ENCODE measurements at regions not wholly inside any gene's neighbourhood (a gene's known extent, or its start where the extent isn't known, plus 50 kb on each side); places are given as distances from the start of the nearest gene placed in this dataset.

DNA sequence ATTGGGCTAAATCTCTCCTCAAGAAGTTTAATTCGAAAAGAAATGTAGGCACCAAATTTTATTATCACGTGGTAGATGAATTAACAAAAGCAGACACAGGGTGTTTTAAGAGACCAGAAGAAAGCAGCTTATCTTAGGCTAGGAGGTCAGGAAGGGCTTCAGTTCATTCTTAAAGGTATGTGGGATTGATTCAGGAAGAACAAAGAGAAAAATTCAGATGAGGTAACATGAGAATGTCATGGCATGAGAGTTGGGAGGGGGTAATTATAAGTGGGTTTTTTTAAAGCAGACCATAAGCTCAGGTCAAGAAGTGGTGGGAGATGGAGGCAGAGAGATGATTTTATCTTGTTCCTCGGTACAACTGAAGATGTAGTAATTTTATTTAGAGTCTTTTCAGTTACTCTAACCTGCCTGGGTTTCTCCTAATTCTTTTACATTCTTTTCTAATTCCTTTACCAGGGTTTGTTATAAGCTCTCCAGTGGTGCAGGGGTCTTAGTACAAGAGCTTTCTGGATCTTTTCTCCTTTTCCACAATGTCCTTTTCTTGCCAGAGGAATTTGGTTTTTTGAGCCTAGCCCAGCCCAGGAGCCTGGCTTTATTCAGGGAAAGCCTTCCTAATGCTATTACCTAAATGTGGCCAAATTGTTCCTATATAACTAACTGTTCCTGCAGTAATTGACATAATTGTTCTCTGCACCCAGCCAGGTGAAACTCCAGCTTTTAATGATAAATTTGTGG, 474.1 kb upstream of the BTBD3 start:
- Histone ChIP-seq H3K27ac (no peak overlapping the region), H3K4me3 (ENCODE audit: low read depth, low read length) (no peak overlapping the region), H3K36me3 (replicated peaks) (no peaks in the 10 kb centered on the region), H3K27me3 (replicated peaks) (no peaks in the 10 kb centered on the region)
- no peak for DNase-seq
- in situ Hi-C loops (cut with HindIII; ENCODE audit: low pct_ligation_motif_present, low sequenced_read_pairs): no loop called here
- TF ChIP-seq, protein P1, sequence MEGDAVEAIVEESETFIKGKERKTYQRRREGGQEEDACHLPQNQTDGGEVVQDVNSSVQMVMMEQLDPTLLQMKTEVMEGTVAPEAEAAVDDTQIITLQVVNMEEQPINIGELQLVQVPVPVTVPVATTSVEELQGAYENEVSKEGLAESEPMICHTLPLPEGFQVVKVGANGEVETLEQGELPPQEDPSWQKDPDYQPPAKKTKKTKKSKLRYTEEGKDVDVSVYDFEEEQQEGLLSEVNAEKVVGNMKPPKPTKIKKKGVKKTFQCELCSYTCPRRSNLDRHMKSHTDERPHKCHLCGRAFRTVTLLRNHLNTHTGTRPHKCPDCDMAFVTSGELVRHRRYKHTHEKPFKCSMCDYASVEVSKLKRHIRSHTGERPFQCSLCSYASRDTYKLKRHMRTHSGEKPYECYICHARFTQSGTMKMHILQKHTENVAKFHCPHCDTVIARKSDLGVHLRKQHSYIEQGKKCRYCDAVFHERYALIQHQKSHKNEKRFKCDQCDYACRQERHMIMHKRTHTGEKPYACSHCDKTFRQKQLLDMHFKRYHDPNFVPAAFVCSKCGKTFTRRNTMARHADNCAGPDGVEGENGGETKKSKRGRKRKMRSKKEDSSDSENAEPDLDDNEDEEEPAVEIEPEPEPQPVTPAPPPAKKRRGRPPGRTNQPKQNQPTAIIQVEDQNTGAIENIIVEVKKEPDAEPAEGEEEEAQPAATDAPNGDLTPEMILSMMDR (IDR thresholded peaks at IDR 0.05; ENCODE audit: low read depth, low read length, missing control alignments): no peak

DNA sequence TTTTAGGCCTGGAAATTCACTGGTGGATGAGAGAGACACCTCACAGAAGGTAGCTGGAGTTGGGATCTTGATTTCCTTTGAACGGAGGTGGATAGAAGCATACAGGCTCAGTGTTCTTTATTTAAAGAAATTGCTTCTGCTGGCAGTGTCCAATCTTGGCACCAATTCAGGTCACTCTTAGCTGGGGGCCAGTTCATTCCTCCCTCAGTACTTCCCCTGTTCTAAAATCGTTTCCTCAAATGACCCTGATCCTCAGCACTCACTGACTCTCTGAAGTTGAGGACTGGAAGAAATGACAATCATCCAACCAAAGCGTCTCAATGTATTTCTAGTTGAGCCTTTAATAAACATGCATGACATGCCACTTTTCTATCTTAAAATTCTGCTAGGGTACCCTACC, 472.5 kb upstream of the BTBD3 start:
- DNase-seq: no peak
- H3K36me3 ChIP-seq (replicated peaks): no peaks in the 10 kb centered on the region
- in situ Hi-C loops (cut with HindIII; ENCODE audit: low pct_ligation_motif_present, low sequenced_read_pairs): no loop called here
- no peaks in the 10 kb centered on the region for H3K27me3 ChIP-seq (replicated peaks)
- TF ChIP-seq, protein P1 (IDR thresholded peaks at IDR 0.05; ENCODE audit: low read depth, low read length, missing control alignments): no peak
- H3K4me3 ChIP-seq (ENCODE audit: low read depth, low read length): no peak overlapping the region
- no peak overlapping the region for H3K27ac ChIP-seq

DNA sequence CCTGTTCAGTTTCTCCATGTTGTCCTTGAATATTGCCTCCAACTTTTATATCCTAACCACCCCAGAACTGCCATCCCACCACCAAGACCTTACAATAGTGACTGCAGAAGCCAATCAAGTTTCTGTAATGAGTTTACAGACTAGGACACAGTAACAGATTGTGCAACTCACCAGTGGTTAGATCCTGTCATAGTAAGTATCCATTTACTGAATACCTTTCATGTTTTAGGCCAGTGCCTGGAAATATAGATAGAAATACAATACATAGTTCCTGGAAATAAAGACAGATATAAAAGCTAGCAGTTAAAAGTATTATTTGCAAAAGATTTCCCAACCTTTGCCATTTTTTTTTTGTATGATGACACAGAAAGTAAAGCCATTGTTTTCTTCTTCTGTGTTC, 471.8 kb upstream of the BTBD3 start:
- no peak overlapping the region for H3K27ac ChIP-seq
- H3K27me3 ChIP-seq (replicated peaks): no peaks in the 10 kb centered on the region
- TF ChIP-seq, protein P1 (IDR thresholded peaks at IDR 0.05; ENCODE audit: low read depth, low read length, missing control alignments): no peak
- H3K4me3 ChIP-seq (ENCODE audit: low read depth, low read length): no peak overlapping the region
- in situ Hi-C loops (cut with HindIII; ENCODE audit: low pct_ligation_motif_present, low sequenced_read_pairs): no loop called here
- no peak for DNase-seq
- no peaks in the 10 kb centered on the region for H3K36me3 ChIP-seq (replicated peaks)

DNA sequence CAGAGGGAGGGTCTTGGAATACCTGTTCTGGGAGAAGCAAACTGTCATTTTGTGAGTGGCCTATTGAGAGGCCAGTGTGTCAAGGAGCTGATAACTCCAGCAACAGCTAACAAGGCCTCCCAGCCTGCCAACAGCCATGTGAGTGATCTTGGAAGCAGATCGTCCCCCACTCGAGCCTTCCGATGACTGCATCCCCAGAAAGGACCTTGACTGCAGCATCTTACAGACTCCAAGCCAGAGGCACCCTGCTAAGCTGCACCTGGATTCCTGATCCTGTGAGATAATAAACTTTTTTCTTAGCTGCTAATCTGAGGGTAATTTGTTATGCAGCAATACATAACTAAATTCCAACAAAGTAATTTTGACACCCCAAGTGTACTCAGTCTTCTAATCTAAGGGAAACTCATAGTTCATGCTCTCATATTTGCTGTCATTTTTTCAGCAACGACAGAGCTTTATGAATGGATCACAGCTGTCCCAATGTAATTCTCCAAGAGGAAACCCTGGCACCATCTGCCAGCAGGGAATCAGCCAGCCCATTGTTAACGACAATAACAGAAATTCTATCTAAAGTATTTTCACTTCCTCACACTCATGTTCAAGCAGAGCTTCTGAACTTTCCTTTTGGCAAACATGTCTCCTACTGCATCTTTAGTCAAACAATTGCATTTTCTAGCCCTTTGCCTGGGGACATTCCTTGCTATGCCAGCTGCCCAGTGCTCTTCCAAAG, 470.2 kb upstream of the BTBD3 start:
- no peak overlapping the region for H3K4me3 ChIP-seq (ENCODE audit: low read depth, low read length)

DNA sequence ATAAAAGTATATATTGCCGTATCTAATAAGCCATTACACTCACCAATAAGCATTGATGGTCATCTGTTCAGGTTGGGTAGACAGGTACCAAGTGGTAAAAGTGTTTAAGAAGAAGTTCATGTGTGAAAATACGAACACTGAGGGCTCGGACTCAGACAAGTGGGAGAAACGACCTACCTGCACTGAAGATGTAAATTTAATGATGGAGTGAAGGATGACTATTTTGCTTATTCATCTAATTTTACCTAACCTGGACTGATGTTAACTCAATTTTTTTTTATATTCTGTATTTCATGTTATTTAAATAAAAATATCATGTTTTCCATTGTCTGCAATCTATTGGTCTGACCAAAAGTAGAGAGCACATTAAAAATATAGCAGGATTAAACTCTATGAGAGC, 469.1 kb upstream of the BTBD3 start:
- TF ChIP-seq, protein P1 (IDR thresholded peaks at IDR 0.05; ENCODE audit: low read depth, low read length, missing control alignments): no peak
- in situ Hi-C loops (cut with HindIII; ENCODE audit: low pct_ligation_motif_present, low sequenced_read_pairs): no loop called here
- H3K27ac ChIP-seq: no peak overlapping the region
- H3K4me3 ChIP-seq (ENCODE audit: low read depth, low read length): no peak overlapping the region
- no peaks in the 10 kb centered on the region for H3K27me3 ChIP-seq (replicated peaks)
- H3K36me3 ChIP-seq (replicated peaks): no peaks in the 10 kb centered on the region
- no peak for DNase-seq

More for the DNA sequence above, 470.2 kb upstream of the BTBD3 start:
- H3K27me3 ChIP-seq (replicated peaks): no peaks in the 10 kb centered on the region
- in situ Hi-C loops (cut with HindIII; ENCODE audit: low pct_ligation_motif_present, low sequenced_read_pairs): no loop called here
- H3K27ac ChIP-seq: no peak overlapping the region
- DNase-seq: no peak
- no peaks in the 10 kb centered on the region for H3K36me3 ChIP-seq (replicated peaks)
- TF ChIP-seq, protein P1 (IDR thresholded peaks at IDR 0.05; ENCODE audit: low read depth, low read length, missing control alignments): no peak
